ENCODE measurements at regions not wholly inside any gene's neighbourhood (a gene's known extent, or its start where the extent isn't known, plus 50 kb on each side); places are given as distances from the start of the nearest gene placed in this dataset.
"Not testable (repeated sequence)": the region's sequence is repeated elsewhere in the genome, so short reads cannot be mapped to it uniquely, and the experiment has no call there.

DNA sequence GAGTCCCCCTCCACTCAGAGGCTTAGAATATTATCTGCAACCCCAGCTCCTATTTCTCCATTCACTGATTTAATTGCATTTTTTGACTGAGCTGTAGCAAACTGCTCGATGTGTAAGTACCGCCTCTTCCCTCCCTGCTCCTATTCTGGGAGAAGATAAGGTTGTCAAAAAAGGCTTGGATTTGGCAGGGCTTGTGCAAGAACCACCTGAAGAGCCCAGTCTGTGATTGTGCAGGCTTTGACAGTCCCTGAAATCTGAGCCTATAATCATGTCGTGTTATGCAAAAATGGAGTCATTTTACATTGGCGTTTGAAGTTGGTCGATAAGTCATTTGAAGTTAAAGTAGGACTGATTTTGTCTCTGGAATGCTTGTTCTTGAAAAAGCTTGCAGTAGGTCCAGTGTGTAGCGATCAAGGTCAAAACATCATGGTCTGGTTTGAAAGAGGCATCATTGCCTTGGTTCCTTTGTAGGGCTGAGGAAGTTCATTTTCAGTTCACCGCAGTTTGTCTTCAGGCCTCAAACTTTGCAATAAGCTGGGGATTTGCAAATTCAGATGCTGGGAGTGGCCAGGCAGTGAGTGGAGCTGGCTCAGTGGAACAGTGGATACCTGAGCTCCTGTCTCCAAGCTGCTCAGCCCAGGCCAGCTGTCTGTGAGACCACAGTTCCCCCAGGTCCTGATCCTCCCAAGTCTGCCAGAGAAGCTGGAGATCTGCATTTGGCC, 68.8 kb downstream of the KATNIP start:
- DNase-seq (ENCODE audit: low spot score), result no peak
- TF ChIP-seq, protein P1, sequence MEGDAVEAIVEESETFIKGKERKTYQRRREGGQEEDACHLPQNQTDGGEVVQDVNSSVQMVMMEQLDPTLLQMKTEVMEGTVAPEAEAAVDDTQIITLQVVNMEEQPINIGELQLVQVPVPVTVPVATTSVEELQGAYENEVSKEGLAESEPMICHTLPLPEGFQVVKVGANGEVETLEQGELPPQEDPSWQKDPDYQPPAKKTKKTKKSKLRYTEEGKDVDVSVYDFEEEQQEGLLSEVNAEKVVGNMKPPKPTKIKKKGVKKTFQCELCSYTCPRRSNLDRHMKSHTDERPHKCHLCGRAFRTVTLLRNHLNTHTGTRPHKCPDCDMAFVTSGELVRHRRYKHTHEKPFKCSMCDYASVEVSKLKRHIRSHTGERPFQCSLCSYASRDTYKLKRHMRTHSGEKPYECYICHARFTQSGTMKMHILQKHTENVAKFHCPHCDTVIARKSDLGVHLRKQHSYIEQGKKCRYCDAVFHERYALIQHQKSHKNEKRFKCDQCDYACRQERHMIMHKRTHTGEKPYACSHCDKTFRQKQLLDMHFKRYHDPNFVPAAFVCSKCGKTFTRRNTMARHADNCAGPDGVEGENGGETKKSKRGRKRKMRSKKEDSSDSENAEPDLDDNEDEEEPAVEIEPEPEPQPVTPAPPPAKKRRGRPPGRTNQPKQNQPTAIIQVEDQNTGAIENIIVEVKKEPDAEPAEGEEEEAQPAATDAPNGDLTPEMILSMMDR (IDR thresholded peaks at IDR 0.05; ENCODE audit: extremely low read depth, missing control alignments), result no peak

DNA sequence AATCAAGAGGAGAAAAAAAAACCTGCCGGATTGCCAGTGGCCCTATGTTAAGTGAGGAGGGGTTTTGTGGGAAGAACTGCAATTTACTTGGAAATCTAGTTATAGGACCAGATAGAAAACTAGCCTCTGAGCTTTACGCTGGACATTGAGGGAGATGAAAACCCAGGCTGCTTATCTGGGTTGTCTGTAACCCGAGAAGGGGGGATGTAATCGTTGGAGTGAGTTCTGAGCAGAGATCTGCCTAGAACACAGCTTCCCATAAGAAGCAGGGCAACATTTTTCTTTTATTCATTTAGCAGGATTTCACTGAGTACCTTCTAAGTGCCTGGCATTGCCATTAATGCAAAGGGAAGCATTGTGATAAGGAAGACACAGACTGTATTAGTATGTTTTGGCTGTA, 70.6 kb downstream of the KATNIP start:
- TF ChIP-seq, protein P1 (IDR thresholded peaks at IDR 0.05; ENCODE audit: extremely low read depth, missing control alignments), result no peak
- DNase-seq (ENCODE audit: low spot score), result no peak

DNA sequence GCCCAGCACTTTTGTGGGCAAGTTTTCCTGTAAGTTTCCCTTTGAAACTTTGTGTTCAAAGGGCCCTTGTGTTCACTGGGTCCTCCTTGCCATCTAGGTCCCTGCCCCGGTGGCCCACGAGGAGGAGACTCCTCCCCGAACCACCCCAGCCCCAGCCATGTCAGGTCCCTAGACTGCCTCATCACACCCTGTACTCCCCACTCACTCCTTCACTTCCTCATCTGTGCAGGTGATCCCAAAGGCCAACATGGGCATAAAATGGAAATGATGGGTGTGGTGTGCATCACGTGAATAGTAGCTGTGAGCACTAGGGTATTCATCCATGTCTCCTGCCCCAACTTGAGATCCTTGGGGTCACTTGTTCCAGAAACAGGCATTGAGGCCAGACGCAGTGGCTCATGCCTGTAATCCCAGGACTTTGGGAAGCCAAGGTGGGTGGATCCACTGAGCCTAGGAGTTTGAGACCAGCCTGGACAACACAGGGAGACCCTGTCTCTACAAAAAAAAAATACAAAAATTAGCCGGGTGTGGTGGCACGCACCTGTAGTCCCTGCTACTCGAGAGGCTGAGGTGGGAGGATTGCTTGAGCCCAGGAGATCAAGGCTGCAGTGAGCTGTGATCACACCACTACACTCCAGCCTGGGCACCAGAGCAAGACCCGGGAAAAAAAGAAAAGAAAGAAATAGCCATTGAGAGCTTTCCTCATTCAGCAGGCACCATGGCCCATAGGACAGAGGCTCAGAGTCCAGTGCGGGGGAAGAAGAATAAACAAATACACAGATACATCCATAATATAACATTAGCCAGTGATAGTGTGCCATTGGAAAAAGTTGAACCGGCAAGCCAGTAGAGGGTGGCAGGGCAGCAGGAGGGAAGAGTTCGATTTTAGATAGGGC, 74.5 kb downstream of the KATNIP start:
- TF ChIP-seq, protein P1 (IDR thresholded peaks at IDR 0.05; ENCODE audit: extremely low read depth, missing control alignments), result no peak
- no peak for DNase-seq (ENCODE audit: low spot score)

DNA sequence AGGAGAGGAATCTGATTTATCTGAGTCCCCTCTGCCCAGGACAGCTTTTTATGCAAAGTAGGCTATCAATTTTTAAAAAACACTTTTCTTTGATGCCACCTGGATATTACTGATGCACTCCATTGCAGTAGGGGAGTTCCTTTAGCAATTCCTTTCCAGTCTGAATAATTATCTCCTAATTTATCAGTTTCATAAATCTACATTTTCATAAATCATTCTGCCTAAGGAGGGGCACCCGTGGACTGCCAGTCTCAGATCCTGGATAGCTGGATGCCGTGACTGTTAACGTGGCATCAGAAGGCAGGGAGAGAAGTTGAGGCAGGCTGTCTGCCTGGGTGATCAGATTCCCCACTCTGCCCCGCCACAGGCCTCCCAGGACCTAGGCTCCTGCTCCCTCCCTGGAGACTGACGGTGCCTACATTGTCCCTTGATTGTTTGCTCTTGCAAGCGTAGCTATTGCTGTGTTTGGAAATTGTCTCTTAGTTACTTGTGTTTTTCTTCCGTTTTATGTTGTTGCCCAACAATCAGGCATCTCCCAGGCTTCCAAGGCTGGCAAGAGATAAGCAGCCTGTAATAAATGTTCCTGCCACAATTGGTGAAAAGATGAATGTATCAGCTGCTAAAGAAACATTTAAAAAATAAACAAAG, 75.2 kb downstream of the KATNIP start:
- DNase-seq (ENCODE audit: low spot score), result no peak

DNA sequence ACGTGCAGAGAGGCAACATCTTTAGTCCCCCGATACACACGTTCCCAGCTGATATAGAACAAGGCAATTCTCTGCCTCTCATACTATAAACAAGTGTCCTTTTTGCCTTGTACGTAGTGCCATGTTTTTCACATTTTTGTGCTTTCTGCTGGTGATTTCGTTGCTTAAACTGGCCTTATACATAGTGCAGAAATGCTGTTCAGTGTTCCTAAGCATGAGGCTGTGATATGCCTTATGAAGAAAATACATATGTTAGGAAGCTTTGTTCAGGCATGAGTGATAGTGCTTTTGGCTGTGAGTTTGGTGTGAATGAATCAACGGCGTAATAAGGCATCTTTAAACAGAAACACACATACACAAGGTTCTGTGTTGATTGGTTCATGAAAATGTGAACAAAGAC, 77.2 kb downstream of the KATNIP start:
- TF ChIP-seq, protein P1 (IDR thresholded peaks at IDR 0.05; ENCODE audit: extremely low read depth, missing control alignments), result no peak
- no peak for DNase-seq (ENCODE audit: low spot score)

More for the DNA sequence above, 75.2 kb downstream of the KATNIP start:
- TF ChIP-seq, protein P1 (IDR thresholded peaks at IDR 0.05; ENCODE audit: extremely low read depth, missing control alignments), result no peak

DNA sequence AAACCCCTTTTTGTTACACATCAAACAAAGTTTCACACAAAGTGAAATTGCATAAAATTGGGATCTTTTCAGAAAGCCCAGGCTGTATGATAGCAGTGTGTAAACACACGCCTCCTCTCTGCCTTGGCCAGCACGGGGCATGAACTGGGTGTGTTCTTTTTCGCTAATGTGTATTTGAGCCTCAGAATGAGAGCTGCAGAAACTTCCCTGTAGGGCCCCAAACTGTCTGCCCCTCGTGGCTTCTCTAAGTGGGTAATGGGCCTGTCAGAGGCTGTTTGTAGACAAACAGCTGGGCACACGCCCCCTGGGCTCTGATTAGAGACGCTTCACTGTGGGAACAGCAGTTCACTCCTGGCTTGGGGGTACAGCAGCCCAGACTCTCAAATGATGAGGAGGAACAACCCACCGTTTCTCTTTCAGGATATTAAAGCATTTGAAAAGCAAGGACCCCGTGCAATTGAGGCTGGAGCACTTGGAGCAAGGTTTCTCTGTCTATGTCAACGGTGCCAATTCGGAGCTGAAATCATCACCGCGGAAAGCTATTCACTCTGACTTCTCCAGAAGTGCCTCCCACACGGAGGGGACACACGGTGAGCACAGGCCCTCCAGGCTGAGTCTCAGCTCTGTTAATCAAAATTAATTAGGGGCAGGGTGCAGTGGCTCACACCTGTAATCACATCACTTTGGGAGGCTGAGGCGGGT, 78.4 kb downstream of the KATNIP start:
- no peak for DNase-seq (ENCODE audit: low spot score)
- TF ChIP-seq, protein P1 (IDR thresholded peaks at IDR 0.05; ENCODE audit: extremely low read depth, missing control alignments), result no peak

DNA sequence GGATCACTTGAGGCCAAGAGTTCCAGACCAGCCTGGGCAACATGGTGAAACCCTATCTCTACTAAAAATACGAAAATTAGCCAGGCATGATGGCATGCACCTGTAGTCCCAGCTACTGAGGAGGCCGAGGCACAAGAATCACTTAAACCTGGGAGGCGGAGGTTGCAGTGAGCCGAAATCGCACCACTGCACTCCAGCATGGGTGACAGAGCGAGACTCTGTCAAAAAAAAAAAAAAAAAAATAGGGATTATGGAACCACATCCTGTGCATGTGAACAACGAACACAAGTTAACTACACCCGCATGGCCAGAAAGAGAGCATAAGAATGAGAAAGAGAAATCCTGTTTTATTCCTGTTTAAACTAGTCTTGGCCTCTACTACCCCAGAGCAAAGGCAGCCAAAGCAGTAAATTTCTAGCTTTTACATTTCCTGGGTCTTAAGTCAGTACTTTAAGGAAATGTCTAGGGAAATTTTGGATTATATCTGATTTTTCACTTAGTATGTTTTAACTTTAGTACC, 79.1 kb downstream of the KATNIP start:
- not testable (repeated sequence) for DNase-seq (ENCODE audit: low spot score)
